ENCODE measurements at regions not wholly inside any gene's neighbourhood (a gene's known extent, or its start where the extent isn't known, plus 50 kb on each side); places are given as distances from the start of the nearest gene placed in this dataset.
"Not testable (repeated sequence)": the region's sequence is repeated elsewhere in the genome, so short reads cannot be mapped to it uniquely, and the experiment has no call there.

DNA sequence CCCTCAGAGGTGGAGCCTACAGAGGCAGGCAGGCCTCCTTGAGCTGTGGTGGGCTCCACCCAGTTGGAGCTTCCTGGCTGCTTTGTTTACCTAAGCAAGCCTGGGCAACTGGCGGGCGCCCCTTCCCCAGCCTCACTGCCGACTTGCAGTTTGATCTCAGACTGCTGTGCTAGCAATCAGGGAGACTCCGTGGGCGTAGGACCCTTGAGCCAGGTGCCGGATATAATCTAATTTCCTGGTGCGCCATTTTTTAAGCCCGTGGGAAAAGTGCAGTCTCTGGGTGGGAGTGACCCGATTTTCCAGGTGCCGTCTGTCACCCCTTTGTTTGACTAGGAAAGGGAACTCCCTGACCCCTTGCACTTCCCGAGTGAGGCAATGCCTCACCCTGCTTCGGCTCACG is 769.1 kb upstream of the SEMA6A start:
- DNase-seq: not testable (repeated sequence)

DNA sequence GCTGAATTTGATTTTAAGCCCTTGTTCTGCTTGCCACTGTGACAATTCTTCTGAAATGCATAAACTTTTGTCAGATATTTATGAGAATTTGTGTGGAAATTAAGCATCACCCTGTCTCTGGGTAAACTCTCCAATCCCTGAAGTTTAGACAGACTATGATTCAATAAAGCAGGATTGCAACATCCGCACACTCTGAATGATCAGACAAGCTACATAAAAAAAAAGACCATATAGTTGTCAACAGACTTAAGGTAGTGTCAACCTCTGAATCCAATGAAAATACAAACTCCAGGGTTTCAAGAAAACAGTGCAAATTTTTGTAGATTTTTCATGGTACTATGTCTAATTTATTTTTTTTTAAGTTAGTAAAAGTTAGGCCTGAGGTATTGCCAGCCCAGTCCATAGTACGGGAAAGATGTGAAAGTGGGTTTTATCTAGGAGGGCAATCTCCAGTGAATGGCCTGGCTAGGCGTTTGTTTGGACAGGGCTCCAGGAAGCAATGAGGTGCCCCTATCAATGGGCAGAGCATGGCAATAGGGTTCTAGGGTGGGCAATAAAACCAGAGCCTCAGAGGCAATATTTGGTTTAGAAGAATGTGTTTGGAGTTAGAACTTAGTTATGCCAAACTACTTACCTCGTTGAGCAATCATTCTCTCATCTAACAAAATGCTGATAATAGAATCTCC is 762.6 kb upstream of the SEMA6A start:
- DNase-seq: no peak

GRCh38 chr5:117336208-117336607 is 761.6 kb upstream of the SEMA6A start:
- no peak for DNase-seq

- DNase-seq: no peak
These were observed 758.4 kb upstream of the SEMA6A start for GRCh38 chr5:117333011-117333410.

- no peak for DNase-seq
These were observed 757.7 kb upstream of the SEMA6A start for GRCh38 chr5:117332341-117332740.

DNA sequence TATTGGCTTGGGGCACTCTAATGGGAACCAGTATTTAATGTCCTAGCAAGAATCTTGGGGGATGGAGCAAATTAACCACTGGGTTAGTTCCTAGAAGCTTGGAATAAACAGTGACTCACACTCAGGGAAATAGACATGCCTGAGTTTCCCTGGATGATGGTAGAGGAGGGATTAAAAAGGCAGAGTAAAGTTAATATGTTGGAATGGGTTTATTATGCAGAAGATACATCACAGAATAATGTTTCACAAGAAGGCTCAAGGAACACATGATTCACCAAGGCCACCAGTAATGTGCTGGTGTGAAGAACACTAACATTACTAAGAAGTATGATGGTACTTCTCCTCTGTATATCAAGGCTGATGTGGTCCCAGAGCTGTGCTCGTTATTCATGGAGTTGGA is 752.9 kb upstream of the SEMA6A start:
- DNase-seq: no peak

DNA sequence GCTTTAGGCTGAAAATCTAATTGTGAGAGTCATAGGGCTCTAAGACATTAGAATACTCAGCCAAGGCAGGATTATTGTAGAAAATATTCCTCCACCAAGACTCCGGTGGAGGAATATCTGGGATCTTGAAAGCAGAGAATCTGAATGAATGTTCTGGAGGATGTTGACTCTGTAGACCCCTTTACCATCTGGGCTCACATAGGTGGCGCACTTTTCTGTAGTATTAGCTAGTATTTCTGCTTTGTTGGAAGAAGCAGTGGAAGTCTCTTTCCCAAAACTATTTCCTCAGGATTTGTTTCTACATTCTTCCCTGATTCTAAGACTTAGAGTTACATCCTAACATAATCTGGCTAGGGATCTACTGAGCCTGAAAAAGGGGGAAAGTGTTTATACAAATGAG is 752.4 kb upstream of the SEMA6A start:
- no peak for DNase-seq

- no peak for DNase-seq
These were observed 743.9 kb upstream of the SEMA6A start for GRCh38 chr5:117318528-117318927.

DNA sequence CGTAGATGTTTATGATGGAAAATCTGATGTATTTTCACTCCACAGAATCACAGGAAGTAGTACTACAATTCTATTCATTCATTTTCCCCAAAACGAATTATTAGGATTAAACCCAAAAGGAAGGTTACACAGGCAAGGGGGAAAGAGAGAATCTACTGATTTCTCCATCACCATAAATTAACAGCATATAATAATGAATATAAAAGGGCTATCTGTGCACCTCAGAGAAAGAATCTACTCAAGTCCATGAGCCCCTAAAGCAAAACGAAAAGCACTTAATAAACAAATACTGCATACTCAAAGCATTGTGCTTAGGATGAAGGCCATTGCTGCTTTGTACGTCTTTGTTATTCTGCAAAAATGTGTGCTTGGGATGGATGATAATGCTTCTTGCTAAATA is 740.5 kb upstream of the SEMA6A start:
- no peak for DNase-seq

DNA sequence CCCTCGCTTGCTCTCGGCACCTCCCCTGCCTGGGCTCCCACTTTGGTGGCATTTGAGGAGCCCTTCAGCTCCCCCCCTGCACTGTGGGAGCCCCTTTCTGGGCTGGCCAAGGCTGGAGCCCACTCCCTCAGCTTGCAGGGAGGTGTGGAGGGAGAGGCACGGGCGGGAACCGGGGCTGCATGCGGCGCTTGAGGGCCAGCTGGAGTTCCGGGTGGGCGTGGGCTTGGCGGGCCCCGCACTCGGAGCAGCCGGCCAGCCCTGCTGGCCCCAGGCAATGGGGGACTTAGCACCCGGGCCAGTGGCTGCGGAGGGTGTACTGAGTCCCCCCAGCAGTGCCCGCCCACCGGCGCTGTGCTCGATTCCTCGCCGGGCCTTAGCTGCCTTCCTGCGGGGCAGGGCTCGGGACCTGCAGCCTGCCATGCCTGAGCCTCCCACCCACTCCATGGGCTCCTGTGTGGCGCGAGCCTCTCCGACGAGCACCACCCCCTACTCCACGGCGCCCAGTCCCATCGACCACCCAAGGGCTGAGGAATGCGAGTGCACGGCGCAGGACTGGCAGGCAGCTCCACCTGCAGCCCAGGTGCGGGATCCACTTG is 730.0 kb upstream of the SEMA6A start:
- not testable (repeated sequence) for DNase-seq

GRCh38 chr5:117302949-117303348 is 728.3 kb upstream of the SEMA6A start:
- no peak for DNase-seq

- DNase-seq: no peak
These were observed 727.9 kb upstream of the SEMA6A start for GRCh38 chr5:117302473-117302872.

- DNase-seq: no peak
These were observed 725.3 kb upstream of the SEMA6A start for GRCh38 chr5:117299936-117300328.

- DNase-seq: no peak
These were observed 724.8 kb upstream of the SEMA6A start for GRCh38 chr5:117299224-117299935.

- no peak for DNase-seq
These were observed 722.2 kb upstream of the SEMA6A start for GRCh38 chr5:117296872-117297271.

DNA sequence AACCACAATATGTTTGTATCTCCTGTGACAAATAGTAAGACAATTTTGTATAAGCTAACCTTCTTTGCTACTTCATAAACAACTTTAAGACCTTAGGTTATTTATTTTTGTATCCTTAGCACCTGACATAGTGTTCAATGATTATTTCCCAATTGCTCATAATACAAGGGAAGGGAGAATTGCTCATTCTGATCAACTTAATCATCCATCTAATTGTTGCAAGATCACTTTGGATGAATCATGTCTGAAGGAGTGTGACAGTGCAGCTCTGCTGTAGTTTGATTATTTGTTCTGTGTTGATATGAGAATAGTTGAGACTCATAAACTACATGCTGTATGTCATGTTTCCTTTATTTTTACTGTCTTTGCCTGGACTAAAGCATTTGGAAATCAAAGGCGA is 721.3 kb upstream of the SEMA6A start:
- DNase-seq: no peak

DNA sequence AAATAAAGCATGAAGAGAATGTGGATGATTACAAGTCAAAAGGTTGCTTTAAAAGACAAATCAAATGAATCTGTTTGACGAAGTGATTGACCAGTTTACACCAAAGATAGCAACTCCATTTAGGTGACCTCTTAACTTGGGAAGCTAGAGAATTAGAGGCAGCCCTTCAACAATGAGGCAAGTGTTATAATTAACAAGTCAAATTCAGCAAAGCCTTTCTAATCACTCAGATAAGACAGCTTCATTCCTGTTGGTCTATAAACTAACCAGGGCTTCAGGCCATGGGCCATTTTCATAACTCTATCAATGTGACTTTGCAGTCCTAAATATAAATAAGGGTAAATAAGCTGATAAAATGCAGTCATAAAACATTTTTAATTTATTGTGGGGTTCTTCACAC is 712.2 kb upstream of the SEMA6A start:
- no peak for DNase-seq

DNA sequence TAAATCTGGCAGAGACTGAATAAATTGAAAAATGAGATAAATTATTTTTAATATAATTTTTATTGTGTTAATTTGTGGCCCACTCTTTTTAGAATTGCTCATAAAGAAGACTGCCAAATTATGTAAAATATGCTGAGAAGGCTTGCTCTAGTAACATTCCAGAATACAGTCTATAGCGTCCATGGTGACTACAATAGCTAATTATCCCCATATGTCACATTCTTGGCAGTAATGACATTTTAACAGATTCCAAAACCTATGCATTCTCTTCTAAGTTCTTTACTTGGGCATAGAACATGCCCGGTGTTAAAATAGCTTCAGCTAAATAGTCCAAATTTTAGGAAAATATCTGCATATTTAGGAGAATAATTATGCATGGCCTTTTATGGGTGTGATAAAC is 697.0 kb upstream of the SEMA6A start:
- DNase-seq: no peak

- no peak for DNase-seq
These were observed 691.7 kb upstream of the SEMA6A start for GRCh38 chr5:117266280-117266679.

GRCh38 chr5:117263231-117263630 is 688.6 kb upstream of the SEMA6A start:
- DNase-seq: no peak

- no peak for DNase-seq
These were observed 688.0 kb upstream of the SEMA6A start for GRCh38 chr5:117262572-117263131.

GRCh38 chr5:117261948-117262571 is 687.4 kb upstream of the SEMA6A start:
- DNase-seq: no peak

GRCh38 chr5:117255211-117256027 is 680.8 kb upstream of the SEMA6A start:
- no peak for DNase-seq

Measured in NCI-H2107 (cell line).